Effector memory CD8-positive, alpha-beta T cell (primary cell): ENCODE measurements at regions not wholly inside any gene's neighbourhood (a gene's known extent, or its start where the extent isn't known, plus 50 kb on each side); places are given as distances from the start of the nearest gene placed in this dataset.
A peak's percentile ranks its signal among the peaks of the same experiment; 100 is the strongest.
"Not testable (repeated sequence)": the region's sequence is repeated elsewhere in the genome, so short reads cannot be mapped to it uniquely, and the experiment has no call there.

Source experiments
- ATAC-seq: fragments of 150-1000 bp; cut with Tn5 transposase; replicated peaks from 2 replicates; pipeline ENCODE4 v1.10.0; 2021; ENCODE audit warnings: mild to moderate bottlenecking, moderate library complexity
- DNase-seq, 3 experiments: peaks; one replicate each; pipeline ENCODE4 v3.0.0; 2021
- H3K27ac Mint-ChIP-seq, 2 donors: one replicate each; pipeline ENCODE4 v1.8.0; 2022; ENCODE audit warnings: mild to moderate bottlenecking in 2 of 2, mixed read lengths in 2 of 2, moderate library complexity in 2 of 2
- H3K27me3 Mint-ChIP-seq, 2 donors: one replicate each; pipeline ENCODE4 v1.8.0; 2022; ENCODE audit warnings: mixed read lengths in 2 of 2
- H3K36me3 Mint-ChIP-seq: one replicate; pipeline ENCODE4 v1.8.0; 2022; ENCODE audit warnings: mild to moderate bottlenecking, moderate library complexity, mixed read lengths; ENCODE audit not compliant: insufficient read depth
- H3K4me1 Mint-ChIP-seq, 2 donors: one replicate each; pipeline ENCODE4 v1.8.0; 2022; ENCODE audit warnings: low read depth in 2 of 2, mixed read lengths in 2 of 2
- H3K4me3 Mint-ChIP-seq, 2 donors: one replicate each; pipeline ENCODE4 v1.8.0; 2022; ENCODE audit warnings: mild to moderate bottlenecking in 2 of 2, mixed read lengths in 2 of 2, moderate library complexity in 2 of 2
- H3K9me3 Mint-ChIP-seq, 2 donors: one replicate each; pipeline ENCODE4 v1.8.0; 2022; ENCODE audit warnings: mixed read lengths in 2 of 2

DNA sequence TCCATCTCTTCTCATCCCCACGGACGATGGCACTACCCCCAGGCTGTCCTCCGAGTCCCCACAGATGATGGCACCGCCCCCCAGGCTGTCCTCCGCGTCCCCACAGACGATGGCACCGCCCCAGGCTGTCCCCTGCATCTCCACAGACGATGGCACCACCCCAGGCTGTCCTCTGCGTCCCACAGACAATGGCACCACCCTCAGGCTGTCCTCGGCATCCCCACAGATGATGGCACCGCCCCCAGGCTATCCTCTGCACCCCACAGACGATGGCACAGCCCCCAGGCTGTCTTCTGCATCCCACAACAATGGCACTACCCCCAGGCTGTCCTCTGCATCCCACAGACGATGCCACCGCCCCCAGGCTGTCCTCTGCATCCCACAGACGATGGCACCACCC, 57.4 kb upstream of the PTCH1 start:
- no peak overlapping the region for H3K27ac Mint-ChIP-seq
- peak; percentile 67 for ATAC-seq

DNA sequence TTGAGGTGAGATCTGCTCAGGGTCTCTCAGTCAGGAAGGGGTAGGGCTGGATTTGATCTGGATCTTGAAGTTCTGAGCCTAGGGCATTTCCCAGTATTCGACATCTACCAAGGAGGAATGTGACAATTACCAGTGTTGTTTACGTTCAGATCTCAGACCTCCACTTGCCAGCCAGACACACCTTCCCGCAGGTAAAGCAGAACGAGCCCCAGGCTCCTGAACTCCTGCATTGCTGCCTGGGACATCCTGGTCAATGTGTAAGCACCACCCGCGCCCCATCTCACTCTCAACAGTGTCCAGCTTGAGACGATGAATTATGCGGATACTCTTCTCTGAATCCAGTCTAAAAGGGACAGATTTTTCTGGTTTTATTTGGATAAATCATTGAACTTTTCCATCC, 56.7 kb upstream of the PTCH1 start:
- Mint-ChIP-seq H3K36me3 (peaks cover 3% of the 10 kb centered on the region), H3K4me1 (peaks cover 10 to 18% of the 10 kb centered on the region in 2 donors), H3K9me3 (no peaks in the 10 kb centered on the region), H3K27me3 (peaks cover 12 to 41% of the 10 kb centered on the region in 2 donors), H3K27ac (no peak overlapping the region), H3K4me3 (no peak overlapping the region)
- DNase-seq (no peak), ATAC-seq (no peak)

More for the DNA sequence above, 57.4 kb upstream of the PTCH1 start:
- peak; percentile 38 to 50 (median 43) for DNase-seq
- Mint-ChIP-seq H3K4me1 (peaks cover 10 to 18% of the 10 kb centered on the region in 2 donors), H3K36me3 (peaks cover 3% of the 10 kb centered on the region), H3K9me3 (no peaks in the 10 kb centered on the region), H3K27me3 (peaks cover 12 to 45% of the 10 kb centered on the region in 2 donors), H3K4me3 (peak overlapping the region; percentile 32 to 44)

GRCh38 chr9:95572381-95573151, 55.8 kb upstream of the PTCH1 start:
- DNase-seq: no peak
- ATAC-seq: no peak
- Mint-ChIP-seq H3K4me3 (no peak overlapping the region), H3K27ac (no peak overlapping the region), H3K36me3 (peaks cover 3% of the 10 kb centered on the region), H3K27me3 (peaks cover 12 to 38% of the 10 kb centered on the region in 2 donors), H3K4me1 (peaks cover 10 to 18% of the 10 kb centered on the region in 2 donors), H3K9me3 (no peaks in the 10 kb centered on the region)

GRCh38 chr9:95570646-95571045, 53.9 kb upstream of the PTCH1 start:
- Mint-ChIP-seq H3K27ac (no peak overlapping the region), H3K27me3 (peaks cover 0 to 46% of the 10 kb centered on the region in 2 donors), H3K4me1 (peaks cover 10 to 18% of the 10 kb centered on the region in 2 donors), H3K36me3 (peaks cover 3% of the 10 kb centered on the region), H3K4me3 (no peak overlapping the region), H3K9me3 (no peaks in the 10 kb centered on the region)
- ATAC-seq (no peak), DNase-seq (no peak)

- no peak overlapping the region for H3K4me3 Mint-ChIP-seq
- no peak overlapping the region for H3K27ac Mint-ChIP-seq
- peaks cover 4 to 46% of the 10 kb centered on the region in 2 donors for H3K27me3 Mint-ChIP-seq
- peaks cover 3% of the 10 kb centered on the region for H3K36me3 Mint-ChIP-seq
- DNase-seq (no peak), ATAC-seq (no peak)
- peaks cover 10 to 18% of the 10 kb centered on the region in 2 donors for H3K4me1 Mint-ChIP-seq
- no peaks in the 10 kb centered on the region for H3K9me3 Mint-ChIP-seq
These were observed 53.4 kb upstream of the PTCH1 start for GRCh38 chr9:95570150-95570549.

GRCh38 chr9:95568735-95569134, 52.0 kb upstream of the PTCH1 start:
- not testable (repeated sequence) for DNase-seq, ATAC-seq, H3K9me3 Mint-ChIP-seq, H3K36me3 Mint-ChIP-seq, H3K4me3 Mint-ChIP-seq, H3K27ac Mint-ChIP-seq
- Mint-ChIP-seq H3K27me3 (peaks cover 10 to 46% of the 10 kb centered on the region in 2 donors), H3K4me1 (peaks cover 5 to 10% of the 10 kb centered on the region in 2 donors)
